Activated CD4-positive, alpha-beta T cell treated with anti-CD3 and anti-CD28 coated beads, Interleukin-2, amount 50 U/mL, for 1 hour (primary cell): ENCODE measurements at regions not wholly inside any gene's neighbourhood (a gene's known extent, or its start where the extent isn't known, plus 50 kb on each side); places are given as distances from the start of the nearest gene placed in this dataset.
"Not testable (repeated sequence)": the region's sequence is repeated elsewhere in the genome, so short reads cannot be mapped to it uniquely, and the experiment has no call there.

Experiments used
- DNase-seq: peaks from one replicate; pipeline ENCODE4 v3.0.0-alpha.2; 2020

DNA sequence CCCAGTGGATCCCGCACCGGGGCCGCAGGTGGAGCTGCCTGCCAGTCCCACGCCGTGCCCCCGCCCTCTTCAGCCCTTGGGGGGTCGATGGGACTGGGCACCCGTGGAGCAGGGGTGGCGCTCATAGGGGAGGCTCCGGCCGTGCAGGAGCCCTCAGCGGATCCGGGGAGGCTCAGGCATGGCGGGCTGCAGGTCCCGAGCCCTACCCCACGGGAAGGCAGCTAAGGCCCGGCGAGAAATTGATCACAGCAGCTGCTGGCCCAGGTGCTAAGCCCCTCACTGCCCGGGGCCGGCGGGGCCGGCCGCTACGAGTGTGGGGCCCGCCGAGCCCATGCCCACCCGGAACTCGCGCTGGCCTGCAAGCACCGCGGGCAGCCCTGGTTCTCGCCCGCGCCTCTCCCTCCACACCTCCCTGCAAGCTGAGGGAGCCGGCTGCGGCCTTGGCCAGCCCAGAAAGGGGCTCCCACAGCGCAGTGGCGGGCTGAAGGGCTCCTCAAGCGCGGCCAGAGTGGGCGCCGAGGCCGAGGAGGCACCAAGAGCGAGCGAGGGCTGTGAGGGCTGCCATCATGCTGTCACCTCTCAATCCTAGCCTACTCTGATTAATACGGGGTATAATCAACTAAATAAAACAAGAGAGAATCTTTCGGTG lies 56.5 kb upstream of the ABHD2 start:
- DNase-seq, result not testable (repeated sequence)

- no peak for DNase-seq
Observed at GRCh38 chr15:89034305-89034704, 54.0 kb upstream of the ABHD2 start.

DNA sequence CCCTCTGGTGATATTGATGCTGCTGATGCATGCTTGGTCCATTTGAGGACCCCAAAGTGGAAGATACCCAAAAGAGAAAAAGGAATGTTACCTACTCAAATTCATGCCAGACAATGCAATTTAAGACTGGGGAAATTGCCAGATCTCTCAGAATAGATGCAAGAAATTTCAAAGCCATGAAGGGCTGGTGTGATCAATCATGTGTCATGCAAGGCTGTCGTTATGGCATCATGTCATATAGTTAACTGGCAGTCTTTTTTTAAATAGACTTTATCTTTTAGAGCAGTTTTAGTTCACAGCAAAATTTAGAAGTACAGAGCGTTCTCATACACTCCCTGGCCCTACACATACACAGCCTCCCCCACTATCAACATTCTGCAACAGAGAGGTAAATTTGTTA lies 53.1 kb upstream of the ABHD2 start:
- no peak for DNase-seq

DNA sequence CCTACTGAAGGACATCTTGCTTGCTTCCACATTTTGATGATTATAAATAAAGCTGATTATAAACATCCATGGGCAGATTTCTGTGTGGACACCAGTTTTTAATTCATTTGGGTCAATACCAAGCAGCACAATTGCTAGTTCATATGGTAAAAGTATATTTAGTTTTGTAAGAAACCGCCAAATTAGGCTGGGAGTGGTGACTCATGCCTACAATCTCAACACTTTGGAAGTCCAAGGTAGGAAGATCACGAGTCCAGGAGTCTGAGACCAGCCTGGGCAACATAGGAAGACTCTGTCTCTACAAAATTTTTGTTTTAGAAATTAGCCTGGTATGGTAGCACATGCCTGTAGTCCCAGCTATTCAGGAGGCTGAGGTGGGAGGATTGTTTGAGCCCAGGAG lies 52.6 kb upstream of the ABHD2 start:
- no peak for DNase-seq

- DNase-seq, result no peak
Observed at GRCh38 chr15:89038146-89038545, 50.1 kb upstream of the ABHD2 start.
